ENCODE measurements at regions not wholly inside any gene's neighbourhood (a gene's known extent, or its start where the extent isn't known, plus 50 kb on each side); places are given as distances from the start of the nearest gene placed in this dataset.

DNA sequence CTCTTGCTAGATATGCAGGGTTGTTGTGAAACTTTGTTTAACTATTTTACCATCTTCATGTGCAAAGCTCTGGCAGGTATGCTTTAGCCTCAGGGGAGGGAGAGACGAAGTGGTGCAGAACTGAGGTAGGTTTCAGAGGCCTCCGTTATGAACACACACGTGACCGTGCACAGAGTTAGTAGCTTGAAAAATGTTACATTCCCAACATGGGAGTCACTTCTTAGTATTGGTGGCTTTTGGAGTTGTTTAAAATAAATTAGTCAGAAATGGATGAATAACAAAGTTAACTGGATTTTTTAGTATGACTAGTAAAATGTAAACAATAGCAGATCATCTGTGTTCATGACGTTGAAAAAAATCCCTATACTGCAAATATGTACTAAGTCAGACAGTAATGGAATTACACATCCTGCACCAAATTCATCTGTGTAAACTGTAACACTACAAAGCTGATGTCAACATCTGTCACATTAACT lies 279.6 kb downstream of the KLF13 start:
- no peak for TF ChIP-seq EZH2phosphoT487 (IDR thresholded peaks at IDR 0.05; ENCODE audit: insufficient read depth, low read depth)
- no peak for TF ChIP-seq EZH2 (IDR thresholded peaks at IDR 0.05; ENCODE audit: insufficient read depth, poor library complexity, severe bottlenecking)

Data from GM23248 (cell line).